ENCODE measurements at regions not wholly inside any gene's neighbourhood (a gene's known extent, or its start where the extent isn't known, plus 50 kb on each side); places are given as distances from the start of the nearest gene placed in this dataset.

GRCh38 chr1:170273291-170274130, 127.8 kb downstream of the NTMT2 start:
- TF ChIP-seq CTCF (IDR thresholded peaks at IDR 0.05) (no peak), POLR2A (IDR thresholded peaks at IDR 0.05) (no peak)

All from right lobe of liver (tissue), 4 donors.